Activated CD4-positive, alpha-beta T cell treated with anti-CD3 and anti-CD28 coated beads, Interleukin-2, amount 10 ng/mL, durations not matched to agents 24 days and 14 days (primary cell): ENCODE measurements at regions not wholly inside any gene's neighbourhood (a gene's known extent, or its start where the extent isn't known, plus 50 kb on each side); places are given as distances from the start of the nearest gene placed in this dataset.
A peak's percentile ranks its signal among the peaks of the same experiment; 100 is the strongest.

ENCODE experiments used
- DNase-seq: peaks from one replicate; pipeline ENCODE4 v3.0.0; 2022
- H3K27ac Mint-ChIP-seq: one replicate; pipeline ENCODE4 v1.8.0; 2022; ENCODE audit warnings: mild to moderate bottlenecking, mixed read lengths
- H3K27me3 Mint-ChIP-seq: one replicate; pipeline ENCODE4 v1.8.0; 2022; ENCODE audit warnings: mixed read lengths
- H3K36me3 Mint-ChIP-seq: one replicate; pipeline ENCODE4 v1.8.0; 2022; ENCODE audit warnings: low read depth, mild to moderate bottlenecking, mixed read lengths
- H3K4me1 Mint-ChIP-seq: one replicate; pipeline ENCODE4 v1.8.0; 2021; ENCODE audit warnings: mixed read lengths
- H3K4me3 Mint-ChIP-seq: one replicate; pipeline ENCODE4 v1.8.0; 2022; ENCODE audit warnings: mild to moderate bottlenecking, moderate library complexity, mixed read lengths
- H3K9me3 Mint-ChIP-seq: one replicate; pipeline ENCODE4 v1.8.0; 2021; ENCODE audit warnings: mixed read lengths
- intact Hi-C: fragments of 100-400 bp; cut with micrococcal nuclease; formaldehyde crosslinking; loops from one replicate; pipeline ENCODE4 v1.15.1; 2023

DNA sequence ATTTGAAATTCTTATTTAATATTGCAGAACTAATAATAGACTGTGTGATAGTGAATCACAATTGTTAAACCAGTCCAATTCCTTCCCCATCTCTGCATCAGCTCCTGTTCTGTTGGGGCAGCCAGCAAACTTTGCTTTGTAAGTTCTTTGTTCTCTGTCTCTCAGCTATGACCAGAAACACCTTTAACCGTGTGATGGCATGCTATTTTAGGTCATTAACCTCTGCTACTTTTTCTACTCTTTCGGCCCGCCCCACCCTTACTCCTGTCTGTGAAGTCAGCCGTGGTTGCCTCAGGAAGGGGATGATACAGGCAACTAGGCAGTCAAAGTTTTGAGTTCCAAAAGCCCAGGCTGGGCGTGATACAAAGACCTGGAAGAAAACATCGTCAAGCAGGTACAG lies 51.3 kb upstream of the EGFL6 start:
- no peak overlapping the region for H3K4me3 Mint-ChIP-seq
- H3K36me3 Mint-ChIP-seq: no peaks in the 10 kb centered on the region
- intact Hi-C loops: no loop called here
- no peaks in the 10 kb centered on the region for H3K27me3 Mint-ChIP-seq
- no peaks in the 10 kb centered on the region for H3K4me1 Mint-ChIP-seq
- H3K9me3 Mint-ChIP-seq: no peaks in the 10 kb centered on the region
- no peak overlapping the region for H3K27ac Mint-ChIP-seq
- DNase-seq: no peak

GRCh38 chrX:13515211-13515930 lies 54.0 kb upstream of the EGFL6 start:
- Mint-ChIP-seq H3K4me1 (peaks cover 2% of the 10 kb centered on the region), H3K27ac (no peak overlapping the region), H3K27me3 (no peaks in the 10 kb centered on the region), H3K4me3 (no peak overlapping the region), H3K36me3 (no peaks in the 10 kb centered on the region), H3K9me3 (no peaks in the 10 kb centered on the region)
- intact Hi-C loops: no loop called here
- no peak for DNase-seq

- Mint-ChIP-seq H3K4me1 (peaks cover 2% of the 10 kb centered on the region), H3K36me3 (no peaks in the 10 kb centered on the region), H3K27me3 (no peaks in the 10 kb centered on the region), H3K9me3 (no peaks in the 10 kb centered on the region), H3K27ac (no peak overlapping the region), H3K4me3 (no peak overlapping the region)
- intact Hi-C loops: no loop called here
- DNase-seq: no peak
Observed at GRCh38 chrX:13511944-13512330, 57.5 kb upstream of the EGFL6 start.

GRCh38 chrX:13511241-13511943 lies 58.0 kb upstream of the EGFL6 start:
- peaks cover 2% of the 10 kb centered on the region for H3K4me1 Mint-ChIP-seq
- H3K27me3 Mint-ChIP-seq: no peaks in the 10 kb centered on the region
- no peaks in the 10 kb centered on the region for H3K36me3 Mint-ChIP-seq
- no peak overlapping the region for H3K27ac Mint-ChIP-seq
- H3K9me3 Mint-ChIP-seq: no peaks in the 10 kb centered on the region
- H3K4me3 Mint-ChIP-seq: no peak overlapping the region
- intact Hi-C loops: no loop called here
- no peak for DNase-seq

DNA sequence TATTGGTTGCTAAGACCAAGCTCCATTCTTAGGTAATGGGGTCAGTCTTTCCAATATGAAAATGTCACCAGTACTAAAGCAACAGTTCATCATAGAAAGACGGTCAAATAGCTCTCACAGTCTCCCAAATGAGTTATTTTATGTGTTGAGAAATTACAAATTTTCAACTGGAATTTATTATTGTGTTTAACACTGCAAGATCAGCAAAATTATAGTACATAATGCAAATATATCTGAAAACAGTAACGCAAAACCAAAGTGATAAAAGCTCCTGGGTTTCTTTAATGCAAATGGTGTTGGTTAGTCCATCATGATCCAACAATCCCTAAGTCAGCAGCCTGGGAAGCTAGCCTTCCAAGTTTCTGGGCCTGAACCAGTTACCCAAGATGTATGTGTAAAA lies 61.5 kb upstream of the EGFL6 start:
- no peak overlapping the region for H3K27ac Mint-ChIP-seq
- no peak overlapping the region for H3K4me3 Mint-ChIP-seq
- DNase-seq: no peak
- intact Hi-C loops: loop anchor here (5.0 kb wide), 1 partner anchor 239 kb away; no protein-coding TSS in a partner anchor
- H3K27me3 Mint-ChIP-seq: no peaks in the 10 kb centered on the region
- H3K4me1 Mint-ChIP-seq: peaks cover 2% of the 10 kb centered on the region
- no peaks in the 10 kb centered on the region for H3K36me3 Mint-ChIP-seq
- no peaks in the 10 kb centered on the region for H3K9me3 Mint-ChIP-seq

DNA sequence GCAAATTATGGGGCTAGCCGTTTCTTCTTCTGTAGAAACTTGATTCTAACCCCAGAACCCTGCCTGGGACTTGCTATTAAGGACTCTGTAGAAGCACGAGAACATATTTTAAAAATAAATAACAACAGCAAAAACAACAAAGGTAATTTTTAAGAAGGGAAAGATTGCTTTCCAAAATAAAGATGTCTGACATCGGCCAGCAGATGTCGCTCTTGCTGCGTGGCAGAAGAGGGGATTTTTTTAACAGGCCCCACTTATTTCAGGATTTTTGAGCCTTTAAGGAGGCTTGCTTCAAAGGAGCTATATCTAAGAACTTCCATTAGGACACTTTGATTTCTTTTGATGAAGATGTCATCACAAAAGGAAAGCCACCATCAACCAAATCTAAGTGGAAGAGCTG lies 62.8 kb upstream of the EGFL6 start:
- Mint-ChIP-seq H3K36me3 (no peaks in the 10 kb centered on the region), H3K9me3 (no peaks in the 10 kb centered on the region), H3K4me1 (peaks cover 4% of the 10 kb centered on the region), H3K27ac (no peak overlapping the region), H3K27me3 (no peaks in the 10 kb centered on the region), H3K4me3 (no peak overlapping the region)
- peak; percentile 81 for DNase-seq
- intact Hi-C loops: loop anchor here (1.0 to 5.0 kb wide), 3 partner anchors 141 to 526 kb away; no protein-coding TSS in a partner anchor

DNA sequence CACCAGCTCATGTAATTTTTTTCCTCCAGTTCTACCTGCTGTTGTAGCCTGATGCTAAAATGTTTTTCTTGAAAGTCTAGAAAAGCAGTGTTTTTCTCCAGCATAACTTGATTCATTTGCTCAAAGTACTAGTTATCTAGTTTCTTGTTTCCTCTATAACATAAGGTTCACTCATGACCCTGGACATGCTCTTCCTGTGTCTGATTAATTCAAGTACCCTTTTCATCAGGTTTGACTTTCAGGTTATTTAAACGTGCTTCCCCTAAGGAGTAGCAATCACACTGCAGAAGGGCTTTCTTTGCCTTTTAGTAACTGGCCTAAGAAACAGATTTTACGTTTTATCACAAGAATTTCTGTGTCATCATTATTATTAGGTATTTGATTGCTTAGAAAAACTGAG lies 66.8 kb upstream of the EGFL6 start:
- intact Hi-C loops: no loop called here
- Mint-ChIP-seq H3K27me3 (no peaks in the 10 kb centered on the region), H3K4me3 (no peak overlapping the region), H3K4me1 (peaks cover 2% of the 10 kb centered on the region), H3K36me3 (no peaks in the 10 kb centered on the region), H3K9me3 (no peaks in the 10 kb centered on the region), H3K27ac (peak overlapping the region; percentile 7)
- DNase-seq: no peak

- no peaks in the 10 kb centered on the region for H3K27me3 Mint-ChIP-seq
- no peaks in the 10 kb centered on the region for H3K9me3 Mint-ChIP-seq
- no peak overlapping the region for H3K27ac Mint-ChIP-seq
- DNase-seq: no peak
- intact Hi-C loops: no loop called here
- peaks cover 2% of the 10 kb centered on the region for H3K4me1 Mint-ChIP-seq
- no peaks in the 10 kb centered on the region for H3K36me3 Mint-ChIP-seq
- no peak overlapping the region for H3K4me3 Mint-ChIP-seq
Observed at GRCh38 chrX:13499736-13500135, 69.7 kb upstream of the EGFL6 start.

DNA sequence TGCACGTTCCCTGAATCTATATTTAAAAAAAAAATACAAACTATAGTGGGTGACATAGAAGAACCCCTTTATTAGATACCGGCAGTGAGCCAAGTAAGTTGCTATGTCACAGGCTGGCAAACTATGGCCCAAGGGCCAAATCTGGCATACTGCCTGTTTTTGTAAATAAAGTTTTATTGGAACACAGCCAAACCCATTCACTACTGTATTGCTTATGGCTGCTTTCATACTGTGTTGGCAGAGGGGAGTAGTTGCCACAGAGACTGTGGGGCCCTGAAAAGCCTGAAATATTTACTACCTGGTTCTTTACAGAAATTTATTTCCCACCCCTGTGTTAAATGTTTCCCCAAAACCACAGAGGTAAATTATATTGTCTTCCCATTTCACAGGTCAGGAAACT lies 71.2 kb upstream of the EGFL6 start:
- H3K27ac Mint-ChIP-seq: no peak overlapping the region
- peaks cover 2% of the 10 kb centered on the region for H3K4me1 Mint-ChIP-seq
- intact Hi-C loops: no loop called here
- H3K9me3 Mint-ChIP-seq: no peaks in the 10 kb centered on the region
- no peaks in the 10 kb centered on the region for H3K36me3 Mint-ChIP-seq
- no peaks in the 10 kb centered on the region for H3K27me3 Mint-ChIP-seq
- H3K4me3 Mint-ChIP-seq: no peak overlapping the region
- no peak for DNase-seq

GRCh38 chrX:13495232-13495631 lies 74.2 kb upstream of the EGFL6 start:
- intact Hi-C loops: no loop called here
- Mint-ChIP-seq H3K9me3 (no peaks in the 10 kb centered on the region), H3K36me3 (no peaks in the 10 kb centered on the region), H3K4me3 (no peak overlapping the region), H3K4me1 (no peaks in the 10 kb centered on the region), H3K27ac (no peak overlapping the region), H3K27me3 (no peaks in the 10 kb centered on the region)
- DNase-seq: no peak

GRCh38 chrX:13494562-13494961 lies 74.8 kb upstream of the EGFL6 start:
- intact Hi-C loops: no loop called here
- no peaks in the 10 kb centered on the region for H3K4me1 Mint-ChIP-seq
- H3K27ac Mint-ChIP-seq: no peak overlapping the region

GRCh38 chrX:13493659-13494058 lies 75.7 kb upstream of the EGFL6 start:
- intact Hi-C loops: no loop called here
- Mint-ChIP-seq H3K27me3 (no peaks in the 10 kb centered on the region), H3K9me3 (no peaks in the 10 kb centered on the region), H3K4me3 (no peak overlapping the region), H3K27ac (no peak overlapping the region), H3K4me1 (no peaks in the 10 kb centered on the region), H3K36me3 (no peaks in the 10 kb centered on the region)
- no peak for DNase-seq

More at GRCh38 chrX:13494562-13494961, 74.8 kb upstream of the EGFL6 start:
- Mint-ChIP-seq H3K27me3 (no peaks in the 10 kb centered on the region), H3K9me3 (no peaks in the 10 kb centered on the region), H3K36me3 (no peaks in the 10 kb centered on the region), H3K4me3 (no peak overlapping the region)
- no peak for DNase-seq

DNA sequence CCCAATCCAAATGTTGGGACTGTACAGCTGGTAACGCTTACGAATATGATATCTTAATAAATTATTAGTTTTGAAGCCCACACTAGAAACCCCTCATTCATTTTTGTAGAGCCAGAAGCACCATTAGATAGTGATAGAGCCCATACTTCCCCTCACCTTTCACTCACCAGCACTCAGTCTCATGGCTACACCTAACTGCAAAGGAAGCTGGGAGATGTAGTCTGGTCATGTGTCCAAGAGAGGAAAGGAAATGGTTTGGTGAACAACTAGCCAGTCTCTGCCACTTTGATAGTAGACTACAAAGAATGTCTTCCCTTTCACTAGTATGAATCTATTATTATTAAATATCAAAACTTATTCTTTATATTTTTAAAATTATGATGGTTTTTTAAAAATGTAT lies 77.1 kb upstream of the EGFL6 start:
- no peaks in the 10 kb centered on the region for H3K27me3 Mint-ChIP-seq
- no peaks in the 10 kb centered on the region for H3K36me3 Mint-ChIP-seq

GRCh38 chrX:13491061-13491460 lies 78.3 kb upstream of the EGFL6 start:
- Mint-ChIP-seq H3K36me3 (no peaks in the 10 kb centered on the region), H3K4me3 (no peak overlapping the region), H3K27ac (no peak overlapping the region), H3K4me1 (peaks cover 15% of the 10 kb centered on the region), H3K9me3 (no peaks in the 10 kb centered on the region), H3K27me3 (no peaks in the 10 kb centered on the region)
- no peak for DNase-seq
- intact Hi-C loops: no loop called here

More for the DNA sequence above, 77.1 kb upstream of the EGFL6 start:
- no peak for DNase-seq
- H3K4me3 Mint-ChIP-seq: no peak overlapping the region
- no peak overlapping the region for H3K27ac Mint-ChIP-seq
- peaks cover 7% of the 10 kb centered on the region for H3K4me1 Mint-ChIP-seq
- intact Hi-C loops: no loop called here
- H3K9me3 Mint-ChIP-seq: no peaks in the 10 kb centered on the region
